ENCODE measurements at regions not wholly inside any gene's neighbourhood (a gene's known extent, or its start where the extent isn't known, plus 50 kb on each side); places are given as distances from the start of the nearest gene placed in this dataset.

DNA sequence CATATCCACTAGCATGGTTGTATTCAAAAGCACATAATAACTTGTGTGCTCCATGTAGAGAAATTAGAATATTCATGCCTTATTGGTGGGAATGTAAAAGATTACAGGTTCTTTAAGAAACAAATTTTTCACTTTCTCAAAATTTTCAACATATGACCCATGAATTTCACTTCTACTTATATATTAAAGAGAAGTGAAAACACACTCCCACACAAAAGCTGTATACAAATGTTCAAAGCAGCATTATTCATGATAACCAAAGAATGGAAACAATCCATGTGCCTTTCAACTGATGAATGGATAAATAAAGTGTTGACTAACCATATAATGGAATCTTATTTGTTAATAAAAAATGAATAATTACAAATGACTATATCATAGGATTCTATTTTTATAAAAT lies 694.5 kb upstream of the PCDH15 start:
- TF ChIP-seq CTCF (IDR thresholded peaks at IDR 0.05; ENCODE audit: poor library complexity, severe bottlenecking): no peak
- no peak for TF ChIP-seq EZH2 (IDR thresholded peaks at IDR 0.05; ENCODE audit: borderline replicate concordance, insufficient read depth, low read length, poor library complexity, severe bottlenecking)
- TF ChIP-seq TAF1 (IDR thresholded peaks at IDR 0.05; ENCODE audit: low read depth): no peak
- TF ChIP-seq SMC3 (conservative IDR thresholded peaks at IDR 0.05; ENCODE audit: poor library complexity): no peak
- TF ChIP-seq RAD21 (conservative IDR thresholded peaks at IDR 0.05): no peak
- TF ChIP-seq EP300 (conservative IDR thresholded peaks at IDR 0.05; ENCODE audit: poor library complexity, severe bottlenecking): no peak
- TF ChIP-seq MXI1 (conservative IDR thresholded peaks at IDR 0.05; ENCODE audit: poor library complexity, severe bottlenecking): no peak
- no peak for TF ChIP-seq POLR2AphosphoS5 (IDR thresholded peaks at IDR 0.05)
- TF ChIP-seq REST (IDR thresholded peaks at IDR 0.05; ENCODE audit: borderline replicate concordance): no peak
- no peaks in the 10 kb centered on the region for H3K79me2 ChIP-seq (replicated peaks; ENCODE audit: insufficient read depth, low read length)
- no peaks in the 10 kb centered on the region for H3K9me3 ChIP-seq (ENCODE audit: low read length)
- H3K27me3 ChIP-seq (ENCODE audit: insufficient read depth, low read depth, low read length): no peaks in the 10 kb centered on the region
- H3F3A ChIP-seq (ENCODE audit: insufficient read depth, low read length, poor library complexity, severe bottlenecking): no peaks in the 10 kb centered on the region
- no peaks in the 10 kb centered on the region for H3K9me2 ChIP-seq (ENCODE audit: insufficient read depth, low read length)
- H3K4me3 ChIP-seq (ENCODE audit: low read length): no peak overlapping the region
- no peak overlapping the region for H2AFZ ChIP-seq (ENCODE audit: low read depth, low read length)
- no peak overlapping the region for H3K27ac ChIP-seq (ENCODE audit: low read length)
- H3K36me3 ChIP-seq (ENCODE audit: insufficient read depth, low read length): no peaks in the 10 kb centered on the region
- no peak overlapping the region for H3K9ac ChIP-seq (ENCODE audit: low read length)
- no peak overlapping the region for H3K4me2 ChIP-seq (ENCODE audit: low read length)
- no peaks in the 10 kb centered on the region for H4K20me1 ChIP-seq (ENCODE audit: insufficient read depth)

GRCh38 chr10:55491712-55492111 lies 690.7 kb upstream of the PCDH15 start:
- H3K79me2 ChIP-seq (replicated peaks; ENCODE audit: insufficient read depth, low read length): no peaks in the 10 kb centered on the region

More at GRCh38 chr10:55491712-55492111, 690.7 kb upstream of the PCDH15 start:
- no peak overlapping the region for H3K4me2 ChIP-seq (ENCODE audit: low read length)
- no peaks in the 10 kb centered on the region for H3K36me3 ChIP-seq (ENCODE audit: insufficient read depth, low read length)
- TF ChIP-seq CTCF (IDR thresholded peaks at IDR 0.05; ENCODE audit: poor library complexity, severe bottlenecking) (no peak), TAF1 (IDR thresholded peaks at IDR 0.05; ENCODE audit: low read depth) (no peak), RAD21 (conservative IDR thresholded peaks at IDR 0.05) (no peak), POLR2AphosphoS5 (IDR thresholded peaks at IDR 0.05) (no peak), EZH2 (IDR thresholded peaks at IDR 0.05; ENCODE audit: borderline replicate concordance, insufficient read depth, low read length, poor library complexity, severe bottlenecking) (no peak), REST (IDR thresholded peaks at IDR 0.05; ENCODE audit: borderline replicate concordance) (no peak), SMC3 (conservative IDR thresholded peaks at IDR 0.05; ENCODE audit: poor library complexity) (no peak), MXI1 (conservative IDR thresholded peaks at IDR 0.05; ENCODE audit: poor library complexity, severe bottlenecking) (no peak), EP300 (conservative IDR thresholded peaks at IDR 0.05; ENCODE audit: poor library complexity, severe bottlenecking) (no peak)
- H3K27me3 ChIP-seq (ENCODE audit: insufficient read depth, low read depth, low read length): no peaks in the 10 kb centered on the region
- no peaks in the 10 kb centered on the region for H3F3A ChIP-seq (ENCODE audit: insufficient read depth, low read length, poor library complexity, severe bottlenecking)
- H3K4me3 ChIP-seq (ENCODE audit: low read length): no peak overlapping the region
- no peaks in the 10 kb centered on the region for H3K9me3 ChIP-seq (ENCODE audit: low read length)
- no peak overlapping the region for H3K27ac ChIP-seq (ENCODE audit: low read length)
- H2AFZ ChIP-seq (ENCODE audit: low read depth, low read length): no peak overlapping the region
- H3K9me2 ChIP-seq (ENCODE audit: insufficient read depth, low read length): no peaks in the 10 kb centered on the region
- H3K9ac ChIP-seq (ENCODE audit: low read length): no peak overlapping the region
- H4K20me1 ChIP-seq (ENCODE audit: insufficient read depth): no peaks in the 10 kb centered on the region

Data from neural cell (in vitro differentiated cells).